ENCODE measurements at regions not wholly inside any gene's neighbourhood (a gene's known extent, or its start where the extent isn't known, plus 50 kb on each side); places are given as distances from the start of the nearest gene placed in this dataset.

DNA sequence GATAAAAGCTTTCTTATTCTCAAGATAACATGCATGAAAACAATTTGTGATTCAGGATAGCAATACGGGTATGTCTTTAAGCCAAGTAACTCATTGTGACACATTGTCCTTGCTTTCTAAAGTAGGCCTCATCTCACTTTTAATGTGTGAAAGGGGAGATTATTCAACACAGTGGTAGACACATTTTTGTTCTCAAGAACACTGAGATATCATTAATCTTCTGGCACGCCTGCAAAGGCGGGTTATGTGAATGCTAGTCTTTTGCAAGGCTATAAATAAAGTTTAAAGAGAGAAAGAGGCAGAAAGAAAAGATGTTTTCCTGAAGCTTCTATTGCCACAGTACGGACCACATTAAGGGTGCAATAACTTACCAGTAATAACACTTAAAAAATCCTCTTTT is 181.8 kb upstream of the MEF2C start:
- no peaks in the 10 kb centered on the region for H3K36me3 ChIP-seq (ENCODE audit: control insufficient read depth, insufficient read depth, low read length)
- no peak overlapping the region for H3K4me3 ChIP-seq (ENCODE audit: low read depth, low read length)
- POLR2A ChIA-PET: no interaction called here
- H3K27me3 ChIP-seq (ENCODE audit: control insufficient read depth, insufficient read depth, low read length): no peaks in the 10 kb centered on the region; the same call in 1 of the 2 replicates
- CTCF ChIA-PET: no interaction called here
- no peak for TF ChIP-seq CTCF (IDR thresholded peaks at IDR 0.05; ENCODE audit: insufficient read depth, low read depth, low read length)
- DNase-seq (ENCODE audit: low read depth): no peak

DNA sequence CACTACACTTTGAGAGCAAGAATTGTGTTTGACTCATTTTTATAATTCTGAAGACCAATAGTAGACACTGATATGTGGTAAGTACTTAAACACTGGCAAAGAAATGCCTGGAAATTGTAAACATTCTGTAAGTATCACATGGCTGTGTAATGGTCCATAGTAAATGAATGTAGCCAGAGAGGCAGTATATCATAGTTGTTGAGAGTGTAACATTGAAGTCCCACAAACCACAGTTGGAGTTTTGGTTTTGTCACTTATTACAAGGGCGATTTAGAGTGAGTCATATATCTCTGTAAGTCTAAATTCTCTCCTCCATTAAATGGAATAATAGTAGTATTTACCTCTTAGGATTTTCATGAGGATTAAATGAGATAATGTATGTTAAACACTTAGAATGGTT is 181.1 kb upstream of the MEF2C start:
- ChIA-PET POLR2A (no interaction called here), CTCF (no interaction called here)
- H3K36me3 ChIP-seq (ENCODE audit: control insufficient read depth, insufficient read depth, low read length): no peaks in the 10 kb centered on the region
- no peak for TF ChIP-seq CTCF (IDR thresholded peaks at IDR 0.05; ENCODE audit: insufficient read depth, low read depth, low read length)
- DNase-seq (ENCODE audit: low read depth): no peak
- H3K27me3 ChIP-seq (ENCODE audit: control insufficient read depth, insufficient read depth, low read length): no peaks in the 10 kb centered on the region
- no peak overlapping the region for H3K4me3 ChIP-seq (ENCODE audit: low read depth, low read length)

DNA sequence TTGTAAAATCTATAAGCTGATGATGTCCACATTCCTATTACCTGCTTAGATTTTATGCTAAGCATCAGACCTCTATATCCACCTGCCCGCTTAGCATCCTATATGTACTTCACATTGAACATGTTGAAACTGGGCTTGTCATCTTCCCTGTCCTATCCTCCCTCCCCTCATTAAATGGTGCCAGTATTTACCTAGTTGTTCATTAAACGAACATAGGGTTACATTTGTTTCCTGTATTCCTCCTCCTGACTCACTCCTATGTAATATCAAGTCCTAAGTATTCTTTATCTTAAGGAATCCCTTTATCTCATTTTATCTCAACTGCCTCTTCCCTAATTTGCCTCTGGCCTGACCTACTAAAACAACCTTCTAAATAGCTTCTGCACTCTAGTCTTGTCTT is 177.8 kb upstream of the MEF2C start:
- Histone ChIP-seq H3K4me3 (ENCODE audit: low read depth, low read length) (no peak overlapping the region), H3K27me3 (ENCODE audit: control insufficient read depth, insufficient read depth, low read length) (no peaks in the 10 kb centered on the region; the same call in 1 of the 2 replicates), H3K36me3 (ENCODE audit: control insufficient read depth, insufficient read depth, low read length) (no peaks in the 10 kb centered on the region)
- ChIA-PET CTCF (no interaction called here), POLR2A (no interaction called here)
- DNase-seq (ENCODE audit: low read depth): no peak
- no peak for TF ChIP-seq CTCF (IDR thresholded peaks at IDR 0.05; ENCODE audit: insufficient read depth, low read depth, low read length)

DNA sequence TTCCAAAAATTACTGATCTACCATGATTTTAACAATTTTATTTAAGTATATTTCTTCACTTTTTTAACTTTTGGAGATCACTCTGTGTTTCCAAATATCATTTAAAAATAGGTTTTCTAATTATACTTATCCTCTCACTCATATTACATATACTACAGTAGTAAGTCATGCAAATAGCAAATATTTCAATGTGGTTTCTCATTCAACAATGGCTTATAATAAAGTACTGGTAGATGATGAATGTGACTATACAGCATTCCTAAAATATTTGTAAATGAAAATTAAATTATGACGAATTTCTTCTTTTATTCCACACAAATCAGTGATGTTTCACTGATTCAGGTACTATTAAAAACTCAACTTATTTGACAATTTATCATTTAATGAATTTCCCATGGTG is 176.3 kb upstream of the MEF2C start:
- POLR2A ChIA-PET: no interaction called here
- DNase-seq (ENCODE audit: low read depth): no peak
- Histone ChIP-seq H3K36me3 (ENCODE audit: control insufficient read depth, insufficient read depth, low read length) (no peaks in the 10 kb centered on the region), H3K27me3 (ENCODE audit: control insufficient read depth, insufficient read depth, low read length) (no peaks in the 10 kb centered on the region; the same call in 1 of the 2 replicates), H3K4me3 (ENCODE audit: low read depth, low read length) (no peak overlapping the region)
- TF ChIP-seq CTCF (IDR thresholded peaks at IDR 0.05; ENCODE audit: insufficient read depth, low read depth, low read length): no peak
- CTCF ChIA-PET: no interaction called here

- CTCF ChIA-PET: no interaction called here
- H3K36me3 ChIP-seq (ENCODE audit: control insufficient read depth, insufficient read depth, low read length): no peaks in the 10 kb centered on the region
- H3K27me3 ChIP-seq (ENCODE audit: control insufficient read depth, insufficient read depth, low read length): no peaks in the 10 kb centered on the region; the same call in 1 of the 2 replicates
- POLR2A ChIA-PET: no interaction called here
- DNase-seq (ENCODE audit: low read depth): no peak
- H3K4me3 ChIP-seq (ENCODE audit: low read depth, low read length): no peak overlapping the region
- no peak for TF ChIP-seq CTCF (IDR thresholded peaks at IDR 0.05; ENCODE audit: insufficient read depth, low read depth, low read length)
Measured at GRCh38 chr5:89055695-89056085, 172.7 kb upstream of the MEF2C start.

All from BJ (cell line).